ENCODE measurements at regions not wholly inside any gene's neighbourhood (a gene's known extent, or its start where the extent isn't known, plus 50 kb on each side); places are given as distances from the start of the nearest gene placed in this dataset.
A peak's percentile ranks its signal among the peaks of the same experiment; 100 is the strongest.

DNA sequence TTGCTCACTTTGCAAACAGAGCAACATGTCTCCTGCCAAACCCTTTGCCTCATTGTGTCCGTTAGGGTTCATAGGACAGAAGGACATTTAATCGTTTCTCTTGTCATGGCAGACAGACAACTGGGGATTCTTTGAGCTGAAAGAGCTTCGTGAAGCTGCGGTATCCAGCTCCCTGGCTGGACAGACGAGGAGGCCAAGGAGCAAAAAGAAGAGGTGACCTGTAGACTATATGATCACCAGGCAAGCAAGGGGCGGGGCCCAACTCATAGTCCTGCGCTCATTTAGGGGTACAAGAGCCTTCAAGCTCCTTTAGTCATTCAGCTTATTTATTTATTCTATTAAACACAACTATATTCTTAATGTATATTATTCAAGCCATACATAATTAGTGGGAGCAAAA, 66.8 kb upstream of the VRK1 start:
- DNase-seq = no peak

GRCh38 chr14:96734076-96734622, 63.0 kb upstream of the VRK1 start:
- no peak for DNase-seq

GRCh38 chr14:96735526-96735925, 61.7 kb upstream of the VRK1 start:
- DNase-seq = no peak

DNA sequence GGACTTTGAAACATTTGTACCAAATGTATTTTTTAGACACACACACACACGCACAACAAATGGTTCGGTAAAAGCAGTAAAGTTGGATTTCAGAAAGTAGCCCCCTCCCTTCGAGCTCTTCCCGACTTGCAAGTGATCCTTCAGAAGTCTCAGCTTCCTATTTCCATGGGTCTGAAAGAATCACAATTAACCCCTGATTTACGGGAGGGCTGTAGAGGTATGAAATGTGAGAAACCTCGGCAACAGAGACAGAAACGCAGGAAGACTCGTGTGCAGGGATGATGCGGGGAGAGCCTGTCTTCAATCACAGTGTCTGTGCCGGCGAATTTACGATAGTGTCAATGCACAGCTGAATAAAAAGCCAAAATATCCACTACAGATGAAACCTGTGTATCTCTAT, 60.7 kb upstream of the VRK1 start:
- no peak for DNase-seq

- DNase-seq = no peak
Measured at GRCh38 chr14:96737881-96738280, 59.3 kb upstream of the VRK1 start.

- no peak for DNase-seq
Measured at GRCh38 chr14:96739200-96739910, 57.8 kb upstream of the VRK1 start.

GRCh38 chr14:96741151-96741977, 55.8 kb upstream of the VRK1 start:
- DNase-seq = peak; percentile 62

DNA sequence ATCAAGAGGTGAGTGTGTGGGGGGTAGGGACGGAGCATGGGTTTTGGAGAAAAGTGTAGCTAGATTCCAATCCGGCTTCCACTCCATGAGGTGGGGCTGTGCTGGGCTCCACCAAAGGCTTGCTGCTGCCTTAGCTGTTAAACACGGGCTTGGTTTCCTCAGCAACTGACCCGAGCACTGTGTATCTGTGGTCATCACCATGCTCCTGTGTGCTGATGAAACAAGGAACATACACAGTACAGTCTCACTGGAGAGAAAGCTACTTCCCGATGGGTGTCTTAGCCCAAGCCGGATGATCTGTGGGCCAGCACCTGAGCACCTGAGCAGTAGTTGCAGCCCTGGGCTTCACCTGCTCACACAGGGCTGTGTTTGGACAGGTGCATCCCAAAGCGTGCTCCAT, 52.9 kb upstream of the VRK1 start:
- no peak for DNase-seq

DNA sequence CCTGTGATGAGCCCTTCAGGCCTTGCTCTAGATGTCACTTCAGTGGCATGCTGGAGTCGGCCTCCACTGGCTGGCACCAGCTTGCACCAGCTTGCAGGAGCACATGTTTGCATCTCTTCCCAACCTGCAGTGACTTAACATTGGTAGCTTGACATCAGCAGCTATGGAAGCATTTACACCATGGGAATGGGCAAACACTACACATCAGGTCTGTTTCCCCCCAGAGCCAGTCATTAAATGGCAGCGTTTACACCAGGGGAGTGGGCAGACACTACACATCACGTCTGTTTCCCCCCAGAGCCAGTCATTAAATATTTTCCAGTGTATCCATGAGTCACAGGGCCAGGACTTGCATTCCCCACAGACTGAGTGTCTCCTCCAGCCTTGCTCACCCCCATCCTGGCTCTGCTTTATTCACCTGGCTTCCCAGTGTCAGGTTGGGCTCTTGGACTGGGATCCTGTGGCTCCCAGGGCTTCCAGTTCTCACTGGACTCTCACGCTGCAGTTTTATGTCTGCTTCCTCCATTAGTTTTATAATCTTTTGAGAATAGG, 51.6 kb upstream of the VRK1 start:
- no peak for DNase-seq

DNA sequence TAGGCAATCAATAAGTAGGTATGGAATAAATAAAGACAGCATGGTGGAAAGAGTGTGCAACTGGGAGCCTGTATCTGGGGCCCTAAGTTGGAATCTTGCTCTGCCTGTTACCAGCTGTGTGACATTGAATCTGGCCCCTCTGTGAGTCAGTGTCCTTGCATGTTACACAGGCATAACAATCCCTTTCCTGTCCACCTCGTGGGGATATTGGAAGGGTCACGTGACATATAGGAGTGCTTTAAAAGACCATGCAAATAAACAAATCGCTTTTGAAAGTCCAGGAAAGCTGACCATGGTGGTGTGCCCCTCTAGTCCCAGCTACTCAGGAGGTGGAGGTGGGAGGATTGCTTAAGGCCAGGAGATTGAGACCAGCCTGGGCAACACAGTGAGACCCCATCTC, 51.1 kb upstream of the VRK1 start:
- no peak for DNase-seq

DNA sequence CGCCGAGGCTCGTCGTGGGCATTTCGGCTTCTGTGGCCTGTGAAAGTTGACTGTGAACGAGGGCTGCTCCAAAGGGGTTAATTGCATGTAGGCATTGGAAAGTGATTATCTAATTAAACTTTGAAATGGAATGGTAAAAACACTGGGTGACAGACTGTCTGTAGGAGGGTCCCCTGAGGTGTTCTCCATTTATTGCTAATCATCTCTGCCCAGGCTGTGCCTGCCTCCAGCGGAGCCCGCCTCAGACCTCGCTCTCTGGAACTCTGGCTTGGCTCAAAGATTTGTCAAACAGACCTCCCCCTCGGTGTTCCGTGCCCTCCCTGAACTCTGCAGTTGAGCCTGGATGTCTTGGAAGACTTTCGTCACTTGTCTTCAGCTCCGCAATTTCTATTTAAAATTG, 50.2 kb upstream of the VRK1 start:
- no peak for DNase-seq

Data from CD4-positive, alpha-beta T cell treated with Interleukin-15 for 1 hour (primary cell).